ENCODE measurements at regions not wholly inside any gene's neighbourhood (a gene's known extent, or its start where the extent isn't known, plus 50 kb on each side); places are given as distances from the start of the nearest gene placed in this dataset.

DNA sequence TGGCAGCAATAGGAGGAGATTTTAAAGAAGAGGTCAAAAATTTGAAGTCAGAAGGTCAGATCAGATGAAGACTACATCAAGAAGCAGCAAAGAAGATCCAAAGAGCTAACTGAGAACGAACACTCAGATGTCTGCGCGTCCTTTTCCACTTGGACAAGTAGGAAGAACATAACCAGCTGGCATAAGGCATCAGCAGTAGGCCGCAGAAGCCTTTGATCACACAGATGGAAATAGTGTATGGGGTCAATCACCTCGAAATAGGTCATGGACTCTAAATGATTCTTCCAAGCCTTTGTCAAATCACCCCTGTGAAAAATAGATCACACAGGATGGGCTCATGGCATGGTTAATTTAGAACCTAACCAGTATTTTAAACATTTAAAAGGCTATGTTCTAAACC is 56.4 kb upstream of the TOM1L1 start:
- TF ChIP-seq CTCF (IDR thresholded peaks at IDR 0.05; ENCODE audit: low read depth, low read length) (no peak), EZH2phosphoT487 (IDR thresholded peaks at IDR 0.05; ENCODE audit: low read depth) (no peak)

Measured in OCI-LY3 (cell line).